Suprapubic skin (tissue), 3 donors: ENCODE measurements at regions not wholly inside any gene's neighbourhood (a gene's known extent, or its start where the extent isn't known, plus 50 kb on each side); places are given as distances from the start of the nearest gene placed in this dataset.
"Not testable (repeated sequence)": the region's sequence is repeated elsewhere in the genome, so short reads cannot be mapped to it uniquely, and the experiment has no call there.

Experiments used
- CTCF ChIP-seq, 2 donors: fragments of 200-600 bp in 1 of 2; fragments of 450-650 bp in 1 of 2; sonication (generic) in 1 of 2; IDR thresholded peaks; one replicate each; pipeline ENCODE4 v1.5.1; 2016 to 2019; ENCODE audit warnings: antibody characterized with exemption in 2 of 2, mild to moderate bottlenecking in 1 of 2, moderate library complexity in 1 of 2
- EP300 ChIP-seq: sonication (generic); formaldehyde crosslinking; IDR thresholded peaks from one replicate; pipeline ENCODE4 v1.6.1; 2017; ENCODE audit warnings: antibody characterized with exemption
- POLR2A ChIP-seq, 2 donors: fragments of 450-650 bp; IDR thresholded peaks; one replicate each; pipeline ENCODE4 v1.6.1; 2017; ENCODE audit warnings: antibody characterized with exemption in 2 of 2, mild to moderate bottlenecking in 2 of 2, moderate library complexity in 2 of 2

GRCh38 chr11:71647078-71647477, 64.4 kb upstream of the KRTAP5-11 start:
- not testable (repeated sequence) for TF ChIP-seq CTCF (IDR thresholded peaks at IDR 0.05); EP300; POLR2A (IDR thresholded peaks at IDR 0.05)
